ENCODE measurements at regions not wholly inside any gene's neighbourhood (a gene's known extent, or its start where the extent isn't known, plus 50 kb on each side); places are given as distances from the start of the nearest gene placed in this dataset.

GRCh38 chrX:63418211-63418610 lies 67.1 kb upstream of the SPIN4 start:
- TF ChIP-seq EZH2phosphoT487 (IDR thresholded peaks at IDR 0.05; ENCODE audit: low read depth, severe bottlenecking, unreplicated experiment) (no peak), CTCF (IDR thresholded peaks at IDR 0.05; ENCODE audit: poor library complexity) (no peak)
